ENCODE measurements at regions not wholly inside any gene's neighbourhood (a gene's known extent, or its start where the extent isn't known, plus 50 kb on each side); places are given as distances from the start of the nearest gene placed in this dataset.

- TF ChIP-seq PATZ1 (CRISPR knock-in tag; IDR thresholded peaks at IDR 0.05; ENCODE audit: borderline replicate concordance) (no peak), CSRNP3 (CRISPR knock-in tag; IDR thresholded peaks at IDR 0.05) (no peak), PPARA (CRISPR knock-in tag; IDR thresholded peaks at IDR 0.05; ENCODE audit: borderline replicate concordance) (no peak), ESRRG (CRISPR knock-in tag; IDR thresholded peaks at IDR 0.05) (no peak), GLIS3 (CRISPR knock-in tag; IDR thresholded peaks at IDR 0.05) (no peak), CREB5 (CRISPR knock-in tag; IDR thresholded peaks at IDR 0.05; ENCODE audit: low read depth) (no peak), TSHZ2 (CRISPR knock-in tag; IDR thresholded peaks at IDR 0.05) (no peak), BACH2 (CRISPR knock-in tag; IDR thresholded peaks at IDR 0.05; ENCODE audit: borderline replicate concordance) (no peak)
These were observed 177.5 kb upstream of the PRNP start for GRCh38 chr20:4508773-4509172.
